H1 (cell line): ENCODE measurements at regions not wholly inside any gene's neighbourhood (a gene's known extent, or its start where the extent isn't known, plus 50 kb on each side); places are given as distances from the start of the nearest gene placed in this dataset.

ENCODE experiments used
- HDAC2 ChIP-seq, 2 experiments: fragments of 300-600 bp in 1 of 2; sonication (generic) in 1 of 2; IDR thresholded peaks; 2 replicates each; pipeline ENCODE4 v1.6.1; 2011 to 2012; ENCODE audit warnings: low read depth in 2 of 2, low read length in 2 of 2, mild to moderate bottlenecking in 2 of 2, moderate library complexity in 2 of 2, borderline replicate concordance in 1 of 2, inconsistent platforms in 1 of 2
- NRF1 ChIP-seq: IDR thresholded peaks from 2 replicates; pipeline ENCODE4 v1.6.1; 2011; ENCODE audit warnings: mild to moderate bottlenecking, low read depth, low read length, improper control_type of control experiment
- POLR2A ChIP-seq, 2 experiments: IDR thresholded peaks; 1 replicate in 1 of 2; 2 replicates in 1 of 2; pipeline ENCODE4 v1.6.1; 2011; ENCODE audit warnings: low read depth in 2 of 2, low read length in 2 of 2, mild to moderate bottlenecking in 2 of 2; ENCODE audit errors: control extremely low read depth in 1 of 2
- RAD21 ChIP-seq, 2 experiments: IDR thresholded peaks in 1 of 2; conservative IDR thresholded peaks in 1 of 2; 2 replicates each; pipeline ENCODE4 v1.6.1; 2011; ENCODE audit warnings: low read depth in 2 of 2, low read length in 2 of 2, improper control_type of control experiment in 1 of 2, inconsistent platforms in 1 of 2, mild to moderate bottlenecking in 1 of 2, moderate library complexity in 1 of 2
- SIN3A ChIP-seq, 2 experiments: IDR thresholded peaks in 1 of 2; conservative IDR thresholded peaks in 1 of 2; 2 replicates each; pipeline ENCODE4 v1.6.1; 2011 to 2012; ENCODE audit warnings: low read length in 2 of 2, improper control_type of control experiment in 1 of 2, low read depth in 1 of 2, mild to moderate bottlenecking in 1 of 2
- SP2 ChIP-seq: IDR thresholded peaks from 2 replicates; pipeline ENCODE4 v1.6.1; 2012; ENCODE audit warnings: mild to moderate bottlenecking, low read length, inconsistent platforms
- TCF12 ChIP-seq: IDR thresholded peaks from 2 replicates; pipeline ENCODE4 v1.6.1; 2011; ENCODE audit warnings: low read depth, mild to moderate bottlenecking, low read length
- TF ChIP-seq, protein P1 (sequence below): fragments of 300-600 bp; sonication (generic); IDR thresholded peaks from 2 replicates; pipeline ENCODE4 v1.7.1; 2012; ENCODE audit warnings: low read length, moderate library complexity, mild to moderate bottlenecking, inconsistent platforms; ENCODE audit not compliant: insufficient replicate concordance
- TF ChIP-seq, protein P2 (sequence below): IDR thresholded peaks from 2 replicates; pipeline ENCODE4 v1.6.1; 2012; ENCODE audit warnings: inconsistent platforms
- TF ChIP-seq, protein P3 (sequence below): IDR thresholded peaks from 2 replicates; pipeline ENCODE4 v1.6.1; 2012; ENCODE audit warnings: low read length, inconsistent platforms

DNA sequence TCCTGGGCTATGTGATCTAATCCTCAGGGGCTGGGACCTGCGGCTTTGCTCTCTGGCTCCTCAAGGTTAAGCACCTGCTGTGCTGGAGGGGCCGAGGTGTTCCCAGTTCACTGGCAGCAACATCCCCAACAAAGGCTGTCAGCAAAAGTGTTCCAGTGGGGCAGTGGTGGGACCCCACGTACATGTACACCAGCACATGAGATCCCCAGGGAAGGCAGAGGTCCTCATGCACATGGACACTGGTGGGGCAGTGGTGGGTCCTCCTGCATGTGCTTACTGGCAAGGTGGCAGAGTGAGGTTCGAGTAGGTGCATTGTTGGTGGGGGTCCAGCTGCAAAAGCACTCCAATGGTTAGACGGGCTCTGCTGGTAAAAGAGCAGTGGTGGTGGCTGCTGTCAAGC, 255.6 kb upstream of the MPDZ start (continued):
- TF ChIP-seq, protein P1, sequence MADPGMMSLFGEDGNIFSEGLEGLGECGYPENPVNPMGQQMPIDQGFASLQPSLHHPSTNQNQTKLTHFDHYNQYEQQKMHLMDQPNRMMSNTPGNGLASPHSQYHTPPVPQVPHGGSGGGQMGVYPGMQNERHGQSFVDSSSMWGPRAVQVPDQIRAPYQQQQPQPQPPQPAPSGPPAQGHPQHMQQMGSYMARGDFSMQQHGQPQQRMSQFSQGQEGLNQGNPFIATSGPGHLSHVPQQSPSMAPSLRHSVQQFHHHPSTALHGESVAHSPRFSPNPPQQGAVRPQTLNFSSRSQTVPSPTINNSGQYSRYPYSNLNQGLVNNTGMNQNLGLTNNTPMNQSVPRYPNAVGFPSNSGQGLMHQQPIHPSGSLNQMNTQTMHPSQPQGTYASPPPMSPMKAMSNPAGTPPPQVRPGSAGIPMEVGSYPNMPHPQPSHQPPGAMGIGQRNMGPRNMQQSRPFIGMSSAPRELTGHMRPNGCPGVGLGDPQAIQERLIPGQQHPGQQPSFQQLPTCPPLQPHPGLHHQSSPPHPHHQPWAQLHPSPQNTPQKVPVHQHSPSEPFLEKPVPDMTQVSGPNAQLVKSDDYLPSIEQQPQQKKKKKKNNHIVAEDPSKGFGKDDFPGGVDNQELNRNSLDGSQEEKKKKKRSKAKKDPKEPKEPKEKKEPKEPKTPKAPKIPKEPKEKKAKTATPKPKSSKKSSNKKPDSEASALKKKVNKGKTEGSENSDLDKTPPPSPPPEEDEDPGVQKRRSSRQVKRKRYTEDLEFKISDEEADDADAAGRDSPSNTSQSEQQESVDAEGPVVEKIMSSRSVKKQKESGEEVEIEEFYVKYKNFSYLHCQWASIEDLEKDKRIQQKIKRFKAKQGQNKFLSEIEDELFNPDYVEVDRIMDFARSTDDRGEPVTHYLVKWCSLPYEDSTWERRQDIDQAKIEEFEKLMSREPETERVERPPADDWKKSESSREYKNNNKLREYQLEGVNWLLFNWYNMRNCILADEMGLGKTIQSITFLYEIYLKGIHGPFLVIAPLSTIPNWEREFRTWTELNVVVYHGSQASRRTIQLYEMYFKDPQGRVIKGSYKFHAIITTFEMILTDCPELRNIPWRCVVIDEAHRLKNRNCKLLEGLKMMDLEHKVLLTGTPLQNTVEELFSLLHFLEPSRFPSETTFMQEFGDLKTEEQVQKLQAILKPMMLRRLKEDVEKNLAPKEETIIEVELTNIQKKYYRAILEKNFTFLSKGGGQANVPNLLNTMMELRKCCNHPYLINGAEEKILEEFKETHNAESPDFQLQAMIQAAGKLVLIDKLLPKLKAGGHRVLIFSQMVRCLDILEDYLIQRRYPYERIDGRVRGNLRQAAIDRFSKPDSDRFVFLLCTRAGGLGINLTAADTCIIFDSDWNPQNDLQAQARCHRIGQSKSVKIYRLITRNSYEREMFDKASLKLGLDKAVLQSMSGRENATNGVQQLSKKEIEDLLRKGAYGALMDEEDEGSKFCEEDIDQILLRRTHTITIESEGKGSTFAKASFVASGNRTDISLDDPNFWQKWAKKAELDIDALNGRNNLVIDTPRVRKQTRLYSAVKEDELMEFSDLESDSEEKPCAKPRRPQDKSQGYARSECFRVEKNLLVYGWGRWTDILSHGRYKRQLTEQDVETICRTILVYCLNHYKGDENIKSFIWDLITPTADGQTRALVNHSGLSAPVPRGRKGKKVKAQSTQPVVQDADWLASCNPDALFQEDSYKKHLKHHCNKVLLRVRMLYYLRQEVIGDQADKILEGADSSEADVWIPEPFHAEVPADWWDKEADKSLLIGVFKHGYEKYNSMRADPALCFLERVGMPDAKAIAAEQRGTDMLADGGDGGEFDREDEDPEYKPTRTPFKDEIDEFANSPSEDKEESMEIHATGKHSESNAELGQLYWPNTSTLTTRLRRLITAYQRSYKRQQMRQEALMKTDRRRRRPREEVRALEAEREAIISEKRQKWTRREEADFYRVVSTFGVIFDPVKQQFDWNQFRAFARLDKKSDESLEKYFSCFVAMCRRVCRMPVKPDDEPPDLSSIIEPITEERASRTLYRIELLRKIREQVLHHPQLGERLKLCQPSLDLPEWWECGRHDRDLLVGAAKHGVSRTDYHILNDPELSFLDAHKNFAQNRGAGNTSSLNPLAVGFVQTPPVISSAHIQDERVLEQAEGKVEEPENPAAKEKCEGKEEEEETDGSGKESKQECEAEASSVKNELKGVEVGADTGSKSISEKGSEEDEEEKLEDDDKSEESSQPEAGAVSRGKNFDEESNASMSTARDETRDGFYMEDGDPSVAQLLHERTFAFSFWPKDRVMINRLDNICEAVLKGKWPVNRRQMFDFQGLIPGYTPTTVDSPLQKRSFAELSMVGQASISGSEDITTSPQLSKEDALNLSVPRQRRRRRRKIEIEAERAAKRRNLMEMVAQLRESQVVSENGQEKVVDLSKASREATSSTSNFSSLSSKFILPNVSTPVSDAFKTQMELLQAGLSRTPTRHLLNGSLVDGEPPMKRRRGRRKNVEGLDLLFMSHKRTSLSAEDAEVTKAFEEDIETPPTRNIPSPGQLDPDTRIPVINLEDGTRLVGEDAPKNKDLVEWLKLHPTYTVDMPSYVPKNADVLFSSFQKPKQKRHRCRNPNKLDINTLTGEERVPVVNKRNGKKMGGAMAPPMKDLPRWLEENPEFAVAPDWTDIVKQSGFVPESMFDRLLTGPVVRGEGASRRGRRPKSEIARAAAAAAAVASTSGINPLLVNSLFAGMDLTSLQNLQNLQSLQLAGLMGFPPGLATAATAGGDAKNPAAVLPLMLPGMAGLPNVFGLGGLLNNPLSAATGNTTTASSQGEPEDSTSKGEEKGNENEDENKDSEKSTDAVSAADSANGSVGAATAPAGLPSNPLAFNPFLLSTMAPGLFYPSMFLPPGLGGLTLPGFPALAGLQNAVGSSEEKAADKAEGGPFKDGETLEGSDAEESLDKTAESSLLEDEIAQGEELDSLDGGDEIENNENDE, result no peak
- TF ChIP-seq POLR2A (IDR thresholded peaks at IDR 0.05; ENCODE audit: control extremely low read depth in 1 of 2, low read depth in 2 of 2, low read length in 2 of 2), result no peak
- TF ChIP-seq HDAC2 (IDR thresholded peaks at IDR 0.05; ENCODE audit: borderline replicate concordance in 1 of 2, low read depth in 2 of 2, low read length in 2 of 2), result no peak
- TF ChIP-seq, protein P2, sequence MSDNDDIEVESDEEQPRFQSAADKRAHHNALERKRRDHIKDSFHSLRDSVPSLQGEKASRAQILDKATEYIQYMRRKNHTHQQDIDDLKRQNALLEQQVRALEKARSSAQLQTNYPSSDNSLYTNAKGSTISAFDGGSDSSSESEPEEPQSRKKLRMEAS, result no peak
- no peak for TF ChIP-seq RAD21 (IDR thresholded peaks at IDR 0.05 in 1 of 2, conservative IDR thresholded peaks at IDR 0.05 in 1 of 2; ENCODE audit: low read depth in 2 of 2, low read length in 2 of 2)
- no peak for TF ChIP-seq NRF1
- no peak for TF ChIP-seq SIN3A (conservative IDR thresholded peaks at IDR 0.05 in 1 of 2, IDR thresholded peaks at IDR 0.05 in 1 of 2; ENCODE audit: low read depth in 1 of 2, low read length in 2 of 2)
- TF ChIP-seq, protein P3, sequence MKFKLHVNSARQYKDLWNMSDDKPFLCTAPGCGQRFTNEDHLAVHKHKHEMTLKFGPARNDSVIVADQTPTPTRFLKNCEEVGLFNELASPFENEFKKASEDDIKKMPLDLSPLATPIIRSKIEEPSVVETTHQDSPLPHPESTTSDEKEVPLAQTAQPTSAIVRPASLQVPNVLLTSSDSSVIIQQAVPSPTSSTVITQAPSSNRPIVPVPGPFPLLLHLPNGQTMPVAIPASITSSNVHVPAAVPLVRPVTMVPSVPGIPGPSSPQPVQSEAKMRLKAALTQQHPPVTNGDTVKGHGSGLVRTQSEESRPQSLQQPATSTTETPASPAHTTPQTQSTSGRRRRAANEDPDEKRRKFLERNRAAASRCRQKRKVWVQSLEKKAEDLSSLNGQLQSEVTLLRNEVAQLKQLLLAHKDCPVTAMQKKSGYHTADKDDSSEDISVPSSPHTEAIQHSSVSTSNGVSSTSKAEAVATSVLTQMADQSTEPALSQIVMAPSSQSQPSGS, result no peak
- no peak for TF ChIP-seq SP2
- TF ChIP-seq TCF12, result no peak
